ENCODE measurements at regions not wholly inside any gene's neighbourhood (a gene's known extent, or its start where the extent isn't known, plus 50 kb on each side); places are given as distances from the start of the nearest gene placed in this dataset.
A peak's percentile ranks its signal among the peaks of the same experiment; 100 is the strongest.

- no peak for DNase-seq (ENCODE audit: low read depth)
These were observed 56.1 kb upstream of the RNF152 start for GRCh38 chr18:61948846-61949438.

- no peak for DNase-seq (ENCODE audit: low read depth)
These were observed 55.5 kb upstream of the RNF152 start for GRCh38 chr18:61948281-61948741.

- peak; percentile 28 for DNase-seq (ENCODE audit: low read depth)
These were observed 53.6 kb upstream of the RNF152 start for GRCh38 chr18:61946449-61946848.

- no peak for DNase-seq (ENCODE audit: low read depth)
These were observed 50.6 kb upstream of the RNF152 start for GRCh38 chr18:61943175-61943964.
